ENCODE measurements at regions not wholly inside any gene's neighbourhood (a gene's known extent, or its start where the extent isn't known, plus 50 kb on each side); places are given as distances from the start of the nearest gene placed in this dataset.

DNA sequence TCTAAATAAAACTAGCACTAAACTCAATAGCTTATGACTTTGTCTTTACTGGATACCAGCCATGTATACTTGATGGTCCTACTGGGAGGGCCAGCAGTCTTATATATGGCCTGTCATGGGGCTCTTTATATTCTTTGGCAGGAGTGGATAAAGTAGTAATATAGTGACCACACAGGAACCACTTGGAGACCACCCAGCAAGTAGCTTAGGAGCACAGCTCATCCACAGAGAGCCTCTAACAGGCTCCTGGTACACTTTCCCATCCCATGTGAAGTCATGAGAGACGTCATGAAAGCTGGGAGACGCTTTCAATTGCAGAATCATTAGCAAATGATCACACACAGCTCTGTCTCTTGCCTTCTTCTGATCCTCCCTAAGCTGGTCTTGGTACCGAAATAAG, 360.9 kb upstream of the ACVR2A start:
- H3K4me1 ChIP-seq (replicated peaks; ENCODE audit: insufficient read depth) = no peaks in the 10 kb centered on the region
- no peak overlapping the region for H3K27ac ChIP-seq
- no peaks in the 10 kb centered on the region for H3K9me2 ChIP-seq (ENCODE audit: insufficient read depth)
- no TSS peak for BruUV-seq (replicated peaks)
- no peak for TF ChIP-seq EZH2 (IDR thresholded peaks at IDR 0.05; ENCODE audit: low read depth)
- no peak overlapping the region for H3K4me3 ChIP-seq
- no peak for DNase-seq
- ChIA-PET POLR2A (ENCODE audit: unreplicated experiment) (no interaction called here), CTCF (interaction anchor here (0.5 kb wide), 1 partner anchor 31 kb away, joined by 3 read pairs; no protein-coding TSS in a partner anchor)
- no peaks in the 10 kb centered on the region for H3K79me2 ChIP-seq (ENCODE audit: low read depth)
- intact Hi-C loops (cut with micrococcal nuclease; ENCODE audit: unreplicated experiment) = no loop called here
- no peaks in the 10 kb centered on the region for H3K9me3 ChIP-seq (ENCODE audit: insufficient read depth, low read depth)
- H3K4me2 ChIP-seq = no peak overlapping the region
- H3K27me3 ChIP-seq (ENCODE audit: insufficient read depth, low read depth) = no peaks in the 10 kb centered on the region
- H3F3A ChIP-seq (ENCODE audit: insufficient read depth, low read depth) = no peaks in the 10 kb centered on the region
- no peaks in the 10 kb centered on the region for H4K20me1 ChIP-seq (ENCODE audit: insufficient read depth)
- H3K36me3 ChIP-seq (ENCODE audit: low read depth) = no peaks in the 10 kb centered on the region
- no peak overlapping the region for H2AFZ ChIP-seq

DNA sequence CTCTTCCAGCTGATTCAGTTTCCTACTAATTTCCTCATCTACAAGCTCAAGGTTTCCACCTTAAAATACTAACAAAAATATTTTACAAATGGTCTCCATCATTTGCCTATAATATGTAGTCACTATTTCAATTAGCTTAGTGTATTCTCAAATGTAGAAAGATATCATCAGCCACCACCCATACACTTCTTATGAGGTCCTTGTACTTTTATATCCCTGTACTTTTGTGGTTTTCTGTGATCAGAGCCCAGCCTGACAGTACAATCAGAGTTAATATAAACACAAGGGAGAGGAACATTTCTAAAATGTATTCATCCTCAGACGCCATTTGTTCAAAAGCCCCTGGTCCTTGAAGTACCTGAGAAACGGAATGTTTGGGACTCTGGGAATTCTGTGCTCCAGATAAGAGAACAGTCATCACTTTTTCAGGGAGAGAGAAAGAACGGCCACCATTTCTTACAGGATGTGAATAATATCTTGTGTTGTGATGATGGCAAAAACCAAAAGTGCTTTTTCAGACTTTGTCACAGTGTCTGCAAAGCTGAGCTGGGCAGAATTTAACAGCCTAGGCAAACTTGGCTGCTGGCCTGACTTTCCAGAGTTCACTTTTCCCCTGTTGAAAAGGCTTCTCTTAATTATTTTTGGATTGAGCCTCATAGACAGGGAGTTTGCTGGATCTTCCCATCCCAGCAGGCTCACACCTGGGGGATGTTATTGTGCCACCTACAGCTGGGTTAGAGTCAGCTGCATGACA, 361.7 kb upstream of the ACVR2A start:
- DNase-seq = no peak
- Histone ChIP-seq H2AFZ (no peak overlapping the region), H3K36me3 (ENCODE audit: low read depth) (no peaks in the 10 kb centered on the region), H3K9me2 (ENCODE audit: insufficient read depth) (no peaks in the 10 kb centered on the region), H3K4me3 (no peak overlapping the region), H3K4me1 (replicated peaks; ENCODE audit: insufficient read depth) (no peaks in the 10 kb centered on the region), H3K9me3 (ENCODE audit: insufficient read depth, low read depth) (no peaks in the 10 kb centered on the region), H4K20me1 (ENCODE audit: insufficient read depth) (no peaks in the 10 kb centered on the region), H3K27ac (no peak overlapping the region), H3F3A (ENCODE audit: insufficient read depth, low read depth) (no peaks in the 10 kb centered on the region), H3K4me2 (no peak overlapping the region), H3K79me2 (ENCODE audit: low read depth) (no peaks in the 10 kb centered on the region), H3K27me3 (ENCODE audit: insufficient read depth, low read depth) (no peaks in the 10 kb centered on the region)
- no peak for TF ChIP-seq EZH2 (IDR thresholded peaks at IDR 0.05; ENCODE audit: low read depth)
- TF ChIP-seq, protein P1, sequence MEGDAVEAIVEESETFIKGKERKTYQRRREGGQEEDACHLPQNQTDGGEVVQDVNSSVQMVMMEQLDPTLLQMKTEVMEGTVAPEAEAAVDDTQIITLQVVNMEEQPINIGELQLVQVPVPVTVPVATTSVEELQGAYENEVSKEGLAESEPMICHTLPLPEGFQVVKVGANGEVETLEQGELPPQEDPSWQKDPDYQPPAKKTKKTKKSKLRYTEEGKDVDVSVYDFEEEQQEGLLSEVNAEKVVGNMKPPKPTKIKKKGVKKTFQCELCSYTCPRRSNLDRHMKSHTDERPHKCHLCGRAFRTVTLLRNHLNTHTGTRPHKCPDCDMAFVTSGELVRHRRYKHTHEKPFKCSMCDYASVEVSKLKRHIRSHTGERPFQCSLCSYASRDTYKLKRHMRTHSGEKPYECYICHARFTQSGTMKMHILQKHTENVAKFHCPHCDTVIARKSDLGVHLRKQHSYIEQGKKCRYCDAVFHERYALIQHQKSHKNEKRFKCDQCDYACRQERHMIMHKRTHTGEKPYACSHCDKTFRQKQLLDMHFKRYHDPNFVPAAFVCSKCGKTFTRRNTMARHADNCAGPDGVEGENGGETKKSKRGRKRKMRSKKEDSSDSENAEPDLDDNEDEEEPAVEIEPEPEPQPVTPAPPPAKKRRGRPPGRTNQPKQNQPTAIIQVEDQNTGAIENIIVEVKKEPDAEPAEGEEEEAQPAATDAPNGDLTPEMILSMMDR (conservative IDR thresholded peaks at IDR 0.05) = no peak
- ChIA-PET POLR2A (ENCODE audit: unreplicated experiment) (no interaction called here), CTCF (interaction anchor here (0.5 kb wide), 1 partner anchor 30 kb away, joined by 3 read pairs; no protein-coding TSS in a partner anchor)
- no TSS peak for BruUV-seq (replicated peaks)
- intact Hi-C loops (cut with micrococcal nuclease; ENCODE audit: unreplicated experiment) = no loop called here

DNA sequence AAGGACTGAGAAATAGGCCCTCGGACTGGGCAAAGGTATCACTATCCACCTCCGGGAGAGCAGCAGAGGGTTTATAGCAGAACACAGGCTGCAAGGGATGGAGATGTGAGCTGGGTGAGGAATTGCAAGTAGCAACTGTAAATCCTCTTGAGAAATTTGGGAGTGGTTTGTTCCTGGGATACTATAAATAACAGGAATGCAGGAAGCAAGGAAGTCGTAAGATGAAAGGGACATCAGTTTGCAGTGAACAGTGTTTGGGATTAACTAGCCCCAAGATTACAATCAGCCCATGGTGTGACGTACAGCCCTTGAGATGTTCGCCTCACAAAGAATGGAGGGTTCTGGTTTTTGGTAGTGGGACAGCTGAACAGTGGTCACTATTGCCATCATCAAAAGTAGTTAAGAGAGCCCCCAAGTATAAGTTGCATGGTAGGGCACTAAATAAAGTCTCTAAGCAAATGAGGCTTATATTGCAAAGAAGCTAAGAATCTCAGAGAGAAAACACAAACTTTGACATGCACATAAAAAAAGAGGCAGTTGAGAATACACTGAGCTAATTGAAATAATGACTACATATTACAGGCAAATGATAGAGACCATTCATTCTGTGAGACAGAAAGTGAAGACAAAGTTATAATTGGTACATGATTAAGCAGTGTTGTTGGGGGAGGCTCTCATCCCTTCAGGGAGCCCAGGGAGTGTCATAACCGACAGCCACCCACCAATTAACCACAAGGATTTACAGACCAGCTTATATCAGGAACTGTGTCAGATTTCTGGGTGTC, 362.5 kb upstream of the ACVR2A start:
- no peaks in the 10 kb centered on the region for H3K36me3 ChIP-seq (ENCODE audit: low read depth)
- H3K27ac ChIP-seq = no peak overlapping the region
- no peak overlapping the region for H3K4me2 ChIP-seq
- H3K9me3 ChIP-seq (ENCODE audit: insufficient read depth, low read depth) = no peaks in the 10 kb centered on the region
- no peaks in the 10 kb centered on the region for H3K4me1 ChIP-seq (replicated peaks; ENCODE audit: insufficient read depth)
- no peaks in the 10 kb centered on the region for H3F3A ChIP-seq (ENCODE audit: insufficient read depth, low read depth)
- H3K9me2 ChIP-seq (ENCODE audit: insufficient read depth) = no peaks in the 10 kb centered on the region
- H4K20me1 ChIP-seq (ENCODE audit: insufficient read depth) = no peaks in the 10 kb centered on the region
- ChIA-PET CTCF (no interaction called here), POLR2A (ENCODE audit: unreplicated experiment) (no interaction called here)
- no peak overlapping the region for H3K4me3 ChIP-seq
- intact Hi-C loops (cut with micrococcal nuclease; ENCODE audit: unreplicated experiment) = no loop called here
- no peaks in the 10 kb centered on the region for H3K79me2 ChIP-seq (ENCODE audit: low read depth)
- H2AFZ ChIP-seq = no peak overlapping the region
- no peak for DNase-seq
- TF ChIP-seq, protein P1 (conservative IDR thresholded peaks at IDR 0.05) = no peak
- no peak for TF ChIP-seq EZH2 (IDR thresholded peaks at IDR 0.05; ENCODE audit: low read depth)
- BruUV-seq (replicated peaks) = no TSS peak
- no peaks in the 10 kb centered on the region for H3K27me3 ChIP-seq (ENCODE audit: insufficient read depth, low read depth)
